Stimulated activated naive CD8-positive, alpha-beta T cell treated with anti-CD3 and anti-CD28 coated beads, Interleukin-15, Interleukin-2, amounts not matched to agents 100 U/mL and 50 U/mL, for 24 hours (primary cell): ENCODE measurements at regions not wholly inside any gene's neighbourhood (a gene's known extent, or its start where the extent isn't known, plus 50 kb on each side); places are given as distances from the start of the nearest gene placed in this dataset.

ENCODE experiments used
- ATAC-seq: fragments of 150-1000 bp; cut with Tn5 transposase; one replicate; pipeline ENCODE4 v1.10.0; 2021
- DNase-seq: peaks from one replicate; pipeline ENCODE4 v3.0.0; 2021

- DNase-seq = no peak
- ATAC-seq = no peak
Measured at GRCh38 chrX:109842611-109843010, 109.6 kb upstream of the ACSL4 start.

GRCh38 chrX:109843963-109844751 lies 111.1 kb upstream of the ACSL4 start:
- ATAC-seq (no peak), DNase-seq (no peak)

- DNase-seq = no peak
- no peak for ATAC-seq
Measured at GRCh38 chrX:109844986-109845385, 111.9 kb upstream of the ACSL4 start.

GRCh38 chrX:109845996-109846395 lies 112.9 kb upstream of the ACSL4 start:
- ATAC-seq = no peak
- no peak for DNase-seq

- DNase-seq (no peak), ATAC-seq (no peak)
Measured at GRCh38 chrX:109847257-109848187, 114.5 kb upstream of the ACSL4 start.

GRCh38 chrX:109848461-109849050 lies 115.5 kb upstream of the ACSL4 start:
- ATAC-seq = no peak
- no peak for DNase-seq

- no peak for DNase-seq
- ATAC-seq = no peak
Measured at GRCh38 chrX:109854096-109854495, 121.0 kb upstream of the ACSL4 start.

GRCh38 chrX:109855501-109855900 lies 122.4 kb upstream of the ACSL4 start:
- DNase-seq (no peak), ATAC-seq (no peak)

- DNase-seq (no peak), ATAC-seq (no peak)
Measured at GRCh38 chrX:109856974-109857373, 123.9 kb upstream of the ACSL4 start.

- no peak for ATAC-seq
- DNase-seq = no peak
Measured at GRCh38 chrX:109857584-109858228, 124.6 kb upstream of the ACSL4 start.

GRCh38 chrX:109858602-109859341 lies 125.7 kb upstream of the ACSL4 start:
- ATAC-seq (no peak), DNase-seq (no peak)

- no peak for ATAC-seq
- no peak for DNase-seq
Measured at GRCh38 chrX:109859651-109860050, 126.6 kb upstream of the ACSL4 start.

- DNase-seq = no peak
Measured at GRCh38 chrX:109862433-109862832, 129.4 kb upstream of the ACSL4 start.

GRCh38 chrX:109863811-109864210 lies 130.8 kb upstream of the ACSL4 start:
- ATAC-seq = no peak
- no peak for DNase-seq

More at GRCh38 chrX:109862433-109862832, 129.4 kb upstream of the ACSL4 start:
- no peak for ATAC-seq

GRCh38 chrX:109871121-109871888 lies 131.6 kb upstream of the TMEM164 start:
- ATAC-seq = no peak
- no peak for DNase-seq

GRCh38 chrX:109872021-109872732 lies 130.7 kb upstream of the TMEM164 start:
- ATAC-seq (no peak), DNase-seq (no peak)

- no peak for ATAC-seq
- DNase-seq = no peak
Measured at GRCh38 chrX:109873574-109873973, 129.3 kb upstream of the TMEM164 start.

GRCh38 chrX:109873983-109874382 lies 128.9 kb upstream of the TMEM164 start:
- ATAC-seq = no peak
- DNase-seq = no peak

GRCh38 chrX:109874548-109874947 lies 128.4 kb upstream of the TMEM164 start:
- DNase-seq (no peak), ATAC-seq (no peak)

- DNase-seq (no peak), ATAC-seq (no peak)
Measured at GRCh38 chrX:109875831-109876230, 127.1 kb upstream of the TMEM164 start.
